Vagina (tissue), 2 donors: ENCODE measurements at regions not wholly inside any gene's neighbourhood (a gene's known extent, or its start where the extent isn't known, plus 50 kb on each side); places are given as distances from the start of the nearest gene placed in this dataset.

Experiments
- DNase-seq, 2 donors: peaks; one replicate each; pipeline ENCODE4 v3.0.0-alpha.2; 2017; ENCODE audit errors: extremely low spot score in 2 of 2
- H3K27ac ChIP-seq: fragments of 200-600 bp; sonication (generic); one replicate; pipeline ENCODE4 v1.5.1; 2019
- H3K27me3 ChIP-seq: fragments of 200-600 bp; sonication (generic); one replicate; pipeline ENCODE4 v1.5.1; 2019
- H3K36me3 ChIP-seq, 2 donors: fragments of 200-600 bp; sonication (generic); one replicate each; pipeline ENCODE4 v1.5.1; 2017 to 2019
- H3K4me1 ChIP-seq: fragments of 200-600 bp; sonication (generic); one replicate; pipeline ENCODE4 v1.5.1; 2019
- H3K4me3 ChIP-seq, 2 donors: fragments of 200-600 bp; sonication (generic); 1 replicate in 1 of 2; 2 replicates in 1 of 2; pipeline ENCODE4 v1.5.1; 2016 to 2019
- H3K9me3 ChIP-seq: fragments of 200-600 bp; sonication (generic); one replicate; pipeline ENCODE4 v1.5.1; 2019
- CTCF ChIP-seq, 3 experiments: fragments of 450-650 bp in 2 of 3; fragments of 200-600 bp in 1 of 3; sonication (generic) in 1 of 3; IDR thresholded peaks; one replicate each; pipeline ENCODE4 v1.5.1; 2017 to 2019; ENCODE audit warnings: antibody characterized with exemption in 3 of 3, mild to moderate bottlenecking in 2 of 3, moderate library complexity in 2 of 3
- POLR2A ChIP-seq, 2 donors: fragments of 450-650 bp; IDR thresholded peaks; one replicate each; pipeline ENCODE4 v1.6.1; 2017; ENCODE audit warnings: antibody characterized with exemption in 2 of 2, mild to moderate bottlenecking in 2 of 2, moderate library complexity in 2 of 2
- POLR2AphosphoS5 ChIP-seq, 2 donors: sonication (generic); formaldehyde crosslinking; IDR thresholded peaks; one replicate each; pipeline ENCODE4 v1.9.0; 2017; ENCODE audit warnings: antibody characterized with exemption in 2 of 2, mild to moderate bottlenecking in 2 of 2, low read depth in 1 of 2; ENCODE audit not compliant: insufficient read depth in 1 of 2
- intact Hi-C: fragments of 100-400 bp; cut with DNase I; formaldehyde crosslinking; loops from one replicate; pipeline ENCODE4 v1.15.1; 2023

- Histone ChIP-seq H3K4me1 (no peaks in the 10 kb centered on the region), H3K9me3 (no peaks in the 10 kb centered on the region), H3K4me3 (no peak overlapping the region), H3K27me3 (no peaks in the 10 kb centered on the region), H3K27ac (no peak overlapping the region), H3K36me3 (no peaks in the 10 kb centered on the region)
- TF ChIP-seq POLR2AphosphoS5 (IDR thresholded peaks at IDR 0.05; ENCODE audit: insufficient read depth in 1 of 2, low read depth in 1 of 2) (no peak), CTCF (IDR thresholded peaks at IDR 0.05) (no peak), POLR2A (IDR thresholded peaks at IDR 0.05) (no peak)
- no peak for DNase-seq
- intact Hi-C loops, result no loop called here
Observed at GRCh38 chr5:87649455-87649854, 236.7 kb upstream of the CCNH start.

DNA sequence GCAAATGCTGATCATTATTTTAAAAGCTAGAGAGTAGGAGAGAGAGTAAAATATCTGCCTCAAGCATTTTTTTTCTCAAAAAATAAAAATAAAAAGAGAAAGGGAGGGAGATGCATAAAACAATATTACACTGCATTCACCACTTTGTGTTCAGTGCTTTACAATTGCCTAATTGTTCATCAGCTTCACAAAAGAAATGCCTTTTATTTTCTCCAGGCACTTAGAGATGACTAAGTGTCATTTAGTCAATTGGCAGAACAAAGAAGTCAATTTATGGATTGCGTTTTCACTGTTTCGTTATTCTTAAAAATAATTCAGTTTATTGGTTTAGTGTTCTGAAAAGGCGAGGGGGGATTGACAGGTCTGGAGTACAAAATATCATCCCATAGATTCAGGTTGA, 232.5 kb upstream of the CCNH start:
- no peaks in the 10 kb centered on the region for H3K9me3 ChIP-seq
- TF ChIP-seq CTCF (IDR thresholded peaks at IDR 0.05) (no peak), POLR2A (IDR thresholded peaks at IDR 0.05) (no peak), POLR2AphosphoS5 (IDR thresholded peaks at IDR 0.05; ENCODE audit: insufficient read depth in 1 of 2, low read depth in 1 of 2) (no peak)
- H3K27me3 ChIP-seq, result no peaks in the 10 kb centered on the region
- H3K36me3 ChIP-seq, result no peaks in the 10 kb centered on the region
- no peak overlapping the region for H3K4me3 ChIP-seq
- H3K27ac ChIP-seq, result no peak overlapping the region
- DNase-seq, result no peak
- intact Hi-C loops, result no loop called here
- no peaks in the 10 kb centered on the region for H3K4me1 ChIP-seq

- no peak overlapping the region for H3K4me3 ChIP-seq
- TF ChIP-seq POLR2A (IDR thresholded peaks at IDR 0.05) (no peak), CTCF (IDR thresholded peaks at IDR 0.05) (no peak), POLR2AphosphoS5 (IDR thresholded peaks at IDR 0.05; ENCODE audit: insufficient read depth in 1 of 2, low read depth in 1 of 2) (no peak)
- H3K4me1 ChIP-seq, result no peaks in the 10 kb centered on the region
- no peaks in the 10 kb centered on the region for H3K27me3 ChIP-seq
- intact Hi-C loops, result no loop called here
- no peak overlapping the region for H3K27ac ChIP-seq
- no peaks in the 10 kb centered on the region for H3K9me3 ChIP-seq
- DNase-seq, result no peak
- H3K36me3 ChIP-seq, result no peaks in the 10 kb centered on the region
Observed at GRCh38 chr5:87640902-87641301, 228.2 kb upstream of the CCNH start.

DNA sequence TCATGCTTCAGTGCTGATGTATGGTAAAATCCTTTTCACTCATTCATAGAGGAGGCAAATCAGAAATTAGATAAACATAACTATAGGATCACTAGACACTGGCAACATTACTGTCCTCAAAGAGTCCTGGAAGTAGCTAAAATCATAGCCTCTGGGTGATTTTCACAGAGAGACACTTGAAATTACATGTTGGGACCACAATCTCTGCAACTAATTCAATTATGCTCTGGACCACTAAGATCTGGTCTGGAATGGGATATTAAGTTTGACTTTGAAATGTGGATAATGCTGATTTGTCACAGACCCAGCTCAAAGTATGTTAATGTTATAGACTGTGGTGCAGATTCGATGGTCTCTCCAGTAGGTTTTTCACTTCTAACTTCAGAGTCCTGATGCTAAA, 214.6 kb upstream of the CCNH start:
- Histone ChIP-seq H3K4me1 (no peaks in the 10 kb centered on the region), H3K27ac (no peak overlapping the region), H3K36me3 (no peaks in the 10 kb centered on the region), H3K4me3 (no peak overlapping the region), H3K9me3 (no peaks in the 10 kb centered on the region), H3K27me3 (no peaks in the 10 kb centered on the region)
- intact Hi-C loops, result no loop called here
- no peak for DNase-seq
- TF ChIP-seq POLR2AphosphoS5 (IDR thresholded peaks at IDR 0.05; ENCODE audit: insufficient read depth in 1 of 2, low read depth in 1 of 2) (no peak), CTCF (IDR thresholded peaks at IDR 0.05) (no peak), POLR2A (IDR thresholded peaks at IDR 0.05) (no peak)

GRCh38 chr5:87608385-87608784, 195.7 kb upstream of the CCNH start:
- H3K9me3 ChIP-seq, result no peaks in the 10 kb centered on the region
- H3K27ac ChIP-seq, result no peak overlapping the region
- no peaks in the 10 kb centered on the region for H3K36me3 ChIP-seq
- no peak for TF ChIP-seq CTCF (IDR thresholded peaks at IDR 0.05)
- no peak for TF ChIP-seq POLR2A (IDR thresholded peaks at IDR 0.05)
- no peak for TF ChIP-seq POLR2AphosphoS5 (IDR thresholded peaks at IDR 0.05; ENCODE audit: insufficient read depth in 1 of 2, low read depth in 1 of 2)
- H3K4me3 ChIP-seq, result no peak overlapping the region
- no peaks in the 10 kb centered on the region for H3K4me1 ChIP-seq
- H3K27me3 ChIP-seq, result no peaks in the 10 kb centered on the region
- no peak for DNase-seq
- intact Hi-C loops, result no loop called here
